ENCODE measurements at regions not wholly inside any gene's neighbourhood (a gene's known extent, or its start where the extent isn't known, plus 50 kb on each side); places are given as distances from the start of the nearest gene placed in this dataset.

DNA sequence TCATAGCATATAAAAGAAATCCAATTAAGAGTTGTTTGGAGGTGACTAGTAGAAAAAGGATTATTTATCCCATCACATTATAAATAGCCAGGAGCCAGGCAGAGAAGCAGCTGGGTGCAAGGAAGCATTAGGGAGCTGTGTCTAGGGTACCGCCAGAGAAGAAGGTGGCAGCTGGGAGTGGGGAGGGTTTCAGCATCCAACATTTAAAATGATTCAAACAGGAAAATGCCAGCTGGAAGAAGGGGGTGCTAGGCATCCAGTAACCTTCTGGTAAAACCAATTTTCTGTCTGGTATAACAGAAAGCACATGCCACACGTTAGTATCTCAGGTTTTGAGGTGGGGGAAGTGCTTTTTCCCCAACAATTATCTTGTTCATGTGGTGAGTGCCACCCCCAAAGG lies 452.4 kb downstream of the ZEB2 start:
- no peak for TF ChIP-seq POLR2AphosphoS5 (IDR thresholded peaks at IDR 0.05)
- TF ChIP-seq, protein P1, sequence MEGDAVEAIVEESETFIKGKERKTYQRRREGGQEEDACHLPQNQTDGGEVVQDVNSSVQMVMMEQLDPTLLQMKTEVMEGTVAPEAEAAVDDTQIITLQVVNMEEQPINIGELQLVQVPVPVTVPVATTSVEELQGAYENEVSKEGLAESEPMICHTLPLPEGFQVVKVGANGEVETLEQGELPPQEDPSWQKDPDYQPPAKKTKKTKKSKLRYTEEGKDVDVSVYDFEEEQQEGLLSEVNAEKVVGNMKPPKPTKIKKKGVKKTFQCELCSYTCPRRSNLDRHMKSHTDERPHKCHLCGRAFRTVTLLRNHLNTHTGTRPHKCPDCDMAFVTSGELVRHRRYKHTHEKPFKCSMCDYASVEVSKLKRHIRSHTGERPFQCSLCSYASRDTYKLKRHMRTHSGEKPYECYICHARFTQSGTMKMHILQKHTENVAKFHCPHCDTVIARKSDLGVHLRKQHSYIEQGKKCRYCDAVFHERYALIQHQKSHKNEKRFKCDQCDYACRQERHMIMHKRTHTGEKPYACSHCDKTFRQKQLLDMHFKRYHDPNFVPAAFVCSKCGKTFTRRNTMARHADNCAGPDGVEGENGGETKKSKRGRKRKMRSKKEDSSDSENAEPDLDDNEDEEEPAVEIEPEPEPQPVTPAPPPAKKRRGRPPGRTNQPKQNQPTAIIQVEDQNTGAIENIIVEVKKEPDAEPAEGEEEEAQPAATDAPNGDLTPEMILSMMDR (IDR thresholded peaks at IDR 0.05) = no peak
